Limb (tissue), 2 donors: ENCODE measurements at regions not wholly inside any gene's neighbourhood (a gene's known extent, or its start where the extent isn't known, plus 50 kb on each side); places are given as distances from the start of the nearest gene placed in this dataset.
"Not testable (repeated sequence)": the region's sequence is repeated elsewhere in the genome, so short reads cannot be mapped to it uniquely, and the experiment has no call there.

Source experiments
- DNase-seq, 2 donors: peaks; one replicate each; pipeline ENCODE4 v3.0.0-alpha.2; 2016; ENCODE audit errors: extremely low spot score in 2 of 2

DNA sequence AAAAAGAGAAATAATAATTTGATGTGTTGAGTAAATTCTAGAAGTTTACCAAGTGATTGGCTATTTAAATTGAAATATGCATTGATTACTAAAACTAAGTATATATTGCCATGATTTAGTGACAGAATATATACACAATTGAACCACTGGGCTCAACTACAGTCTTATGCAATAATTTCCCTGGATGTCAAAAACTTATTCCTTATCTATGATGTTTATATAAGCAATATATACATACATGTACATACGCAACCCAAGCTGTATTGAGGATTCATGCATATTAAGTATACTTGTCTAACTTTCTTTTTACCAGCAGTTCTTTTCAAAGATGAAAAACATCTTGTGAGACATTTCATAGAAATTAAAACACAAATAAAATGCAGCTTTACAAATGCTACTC lies 165.8 kb downstream of the ZIC4 start:
- DNase-seq = no peak

DNA sequence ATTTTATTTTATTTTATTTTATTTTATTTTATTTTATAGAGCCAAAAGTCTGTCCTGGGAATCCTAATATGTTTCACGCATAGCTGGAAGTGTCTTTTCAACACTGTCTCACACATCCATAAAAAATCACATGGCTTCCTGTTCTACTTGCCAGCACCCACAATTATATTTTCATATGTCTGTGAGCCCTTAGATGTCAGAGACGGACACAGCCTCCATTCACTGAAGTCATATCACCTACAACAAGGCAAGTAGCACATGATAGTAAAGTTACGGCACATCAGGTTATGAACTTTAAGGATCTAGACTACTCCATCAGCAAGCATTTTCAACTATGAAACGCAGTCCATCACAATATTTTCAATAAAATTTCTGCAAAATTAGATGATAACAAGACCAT lies 168.4 kb downstream of the ZIC4 start:
- DNase-seq = no peak

DNA sequence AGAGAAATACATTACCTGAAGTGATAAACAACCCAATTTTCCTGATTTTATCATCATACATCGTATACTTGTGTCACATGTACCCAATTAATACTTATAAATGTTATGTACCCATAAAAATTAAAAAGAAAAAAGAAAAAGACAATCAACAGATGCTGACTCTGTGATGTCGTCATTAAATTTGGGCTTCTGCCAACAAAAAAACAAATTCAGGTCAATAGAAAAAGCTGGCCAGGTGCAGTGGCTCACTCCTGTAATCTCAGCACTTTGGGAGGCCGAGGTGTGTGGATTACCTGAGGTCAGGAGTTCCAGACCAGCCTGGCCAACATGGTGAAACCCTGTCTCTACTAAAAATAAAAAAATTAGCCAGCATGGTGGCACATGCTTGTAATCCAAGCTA lies 174.4 kb downstream of the ZIC4 start:
- DNase-seq = not testable (repeated sequence)

DNA sequence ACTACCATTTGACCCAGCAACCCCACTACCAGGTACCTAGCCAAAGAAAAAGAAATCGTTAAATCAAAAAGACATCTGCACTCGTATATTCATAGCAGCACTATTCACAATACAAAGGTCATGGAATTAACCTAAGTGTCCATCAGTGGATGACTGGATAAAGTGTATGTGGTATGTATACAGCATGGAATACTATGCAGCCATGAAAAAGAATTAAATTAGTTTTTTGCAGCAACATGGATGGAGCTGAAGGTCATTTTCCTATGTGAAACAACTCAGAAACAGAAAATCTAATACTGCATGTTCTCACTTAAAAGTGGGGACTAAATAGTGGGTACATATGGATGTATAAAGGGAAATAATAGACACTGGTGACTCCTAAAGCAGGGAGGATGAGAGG lies 175.2 kb downstream of the ZIC4 start:
- no peak for DNase-seq

DNA sequence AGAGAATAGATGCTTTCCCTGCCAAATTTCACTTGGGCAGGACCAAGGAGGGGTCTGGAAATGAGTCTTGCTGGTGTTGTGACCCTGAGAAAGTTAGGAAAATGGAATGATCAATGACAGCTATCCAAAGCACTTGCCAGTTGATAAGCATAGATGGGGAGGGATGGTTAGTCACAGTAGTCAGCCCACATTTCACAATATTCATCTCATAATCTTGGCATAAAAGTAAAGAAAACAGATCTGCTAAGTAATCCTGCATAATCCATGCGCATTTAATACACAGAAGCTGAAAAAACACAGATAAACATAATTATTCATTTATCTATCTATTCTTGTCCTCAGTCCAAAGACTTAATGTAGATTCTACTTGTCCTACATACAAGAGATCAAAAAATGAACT lies 184.1 kb downstream of the ZIC4 start:
- DNase-seq = no peak

DNA sequence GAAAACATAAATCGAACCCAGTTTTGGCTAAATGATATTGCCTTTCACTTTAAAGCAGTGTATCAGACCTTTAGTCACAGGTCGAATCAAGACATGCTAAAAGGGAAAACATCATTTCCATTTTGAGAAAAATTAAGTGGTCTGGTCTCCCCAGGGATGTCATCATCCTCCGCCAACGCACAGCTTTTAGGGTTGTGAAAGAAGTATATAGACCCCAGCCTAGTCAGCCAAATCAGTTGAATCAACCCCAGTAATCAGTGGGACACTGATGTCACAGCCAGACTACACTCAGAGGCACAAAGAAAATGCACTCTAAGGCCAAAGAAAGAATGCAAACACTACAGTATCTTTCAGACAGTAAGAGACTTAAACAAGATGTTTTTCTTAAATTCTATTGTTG lies 187.4 kb downstream of the ZIC4 start:
- no peak for DNase-seq

DNA sequence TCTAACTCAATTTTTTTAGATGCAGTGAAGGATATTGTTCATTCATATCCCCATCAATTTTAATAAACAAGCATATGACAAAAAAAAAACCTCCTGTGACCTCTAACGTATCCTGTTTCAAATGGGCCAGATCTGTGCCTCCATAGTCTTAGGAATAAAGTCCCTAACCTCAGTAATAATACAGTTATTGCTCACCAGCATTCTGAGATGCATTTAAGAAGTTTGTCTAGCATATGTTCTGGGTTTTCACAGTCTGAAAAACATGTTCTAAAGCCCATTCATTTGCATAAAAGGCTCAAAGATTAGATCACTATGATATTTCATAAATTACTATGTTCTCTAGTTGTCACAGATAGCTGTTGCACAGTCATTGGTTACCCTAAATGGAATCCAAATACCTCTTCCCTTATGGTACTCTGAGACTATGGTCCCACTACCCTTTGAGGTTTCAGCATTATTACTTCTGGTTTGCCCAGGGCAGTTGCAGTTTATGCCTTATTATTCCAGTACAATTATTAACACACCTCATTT lies 190.1 kb downstream of the ZIC4 start:
- DNase-seq = no peak

DNA sequence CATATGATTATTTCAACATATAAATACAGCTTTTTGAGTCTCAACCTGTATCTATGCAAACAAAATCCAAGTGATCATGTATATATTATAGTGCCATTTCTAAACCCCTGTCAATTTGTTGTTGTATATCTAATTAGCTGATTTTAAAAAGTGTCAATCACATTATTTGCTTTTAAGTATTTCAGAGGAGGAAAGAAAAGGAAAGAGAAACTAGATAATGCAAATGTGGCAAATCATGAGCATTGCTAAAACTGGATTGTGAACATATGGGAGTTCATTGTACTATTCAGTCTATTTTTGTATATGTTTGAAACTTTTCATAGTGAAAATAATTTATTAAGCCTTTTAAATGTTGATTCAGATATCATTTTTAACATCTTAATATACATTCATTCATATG lies 190.7 kb downstream of the ZIC4 start:
- no peak for DNase-seq

DNA sequence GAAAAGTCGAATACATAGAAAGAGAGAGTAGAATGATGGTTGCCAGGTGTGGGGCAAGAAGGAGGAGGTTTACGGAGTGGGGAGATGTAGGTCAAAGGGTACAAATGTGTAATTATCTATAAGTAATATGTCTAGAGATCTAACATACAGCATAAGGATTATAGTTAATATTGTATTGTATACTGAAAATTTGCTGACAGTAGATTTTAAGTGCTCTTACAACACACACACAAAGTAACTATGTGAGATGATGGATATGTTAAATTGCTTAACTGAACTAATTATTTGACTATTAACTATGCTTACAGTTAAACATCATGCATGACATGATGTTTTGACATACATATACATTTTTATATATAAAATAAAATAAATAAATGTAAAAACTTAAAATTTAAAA lies 192.7 kb downstream of the ZIC4 start:
- DNase-seq = no peak

DNA sequence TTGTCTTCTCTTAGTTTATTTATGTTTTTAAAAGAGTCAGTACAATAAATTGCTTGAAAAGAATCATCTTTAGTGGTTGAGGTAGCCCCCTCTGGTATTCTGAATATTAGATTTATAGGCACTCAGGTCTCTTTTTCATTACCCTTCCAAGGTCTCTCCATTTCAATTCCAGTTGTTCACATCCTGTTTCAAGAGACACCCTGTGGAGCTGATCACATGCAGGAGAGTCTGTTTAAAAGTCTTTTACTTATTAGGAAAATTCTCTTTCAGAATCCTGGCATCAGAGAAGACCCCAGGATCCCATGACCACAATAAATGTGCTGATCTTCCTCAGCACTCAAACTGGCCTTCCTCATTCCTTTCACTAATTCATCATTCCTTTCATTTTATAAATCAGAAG lies 195.7 kb downstream of the ZIC4 start:
- DNase-seq = no peak

DNA sequence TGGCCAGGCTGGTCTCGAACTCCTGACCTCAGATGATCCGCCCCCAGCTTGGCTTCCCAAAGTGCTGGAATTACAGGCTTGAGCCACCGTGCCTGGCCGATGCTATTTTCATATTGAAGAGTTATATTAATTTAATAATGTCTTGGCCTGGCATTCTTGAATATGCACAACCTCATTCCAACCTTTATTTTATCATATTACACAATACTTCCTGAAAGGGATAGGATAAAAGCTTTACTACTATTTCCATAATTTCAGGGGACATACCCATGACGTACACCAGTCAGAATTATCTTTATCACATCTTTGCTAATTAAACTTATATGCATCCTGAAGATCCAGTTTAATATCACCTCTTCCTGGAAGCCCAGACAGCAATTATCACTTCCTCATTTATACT lies 205.3 kb downstream of the ZIC4 start:
- no peak for DNase-seq

DNA sequence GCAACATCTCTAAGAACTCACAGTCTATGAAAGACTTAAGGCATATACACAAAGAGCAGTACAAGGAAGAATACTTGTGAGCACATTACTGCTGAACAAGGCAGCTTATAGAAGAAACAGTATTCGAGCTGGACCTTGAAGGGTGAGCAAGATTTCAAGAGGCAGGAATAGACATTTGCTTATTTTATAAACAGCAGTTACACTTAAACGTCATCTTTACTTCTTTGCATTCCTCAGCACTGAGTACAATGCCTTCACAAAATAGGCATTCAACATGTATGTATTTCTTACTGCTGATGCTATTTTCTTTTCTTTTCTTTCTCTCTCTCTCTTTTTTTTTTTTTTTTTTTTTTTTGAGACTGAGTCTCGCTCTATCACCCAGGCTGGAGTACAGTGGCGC lies 205.8 kb downstream of the ZIC4 start:
- no peak for DNase-seq

DNA sequence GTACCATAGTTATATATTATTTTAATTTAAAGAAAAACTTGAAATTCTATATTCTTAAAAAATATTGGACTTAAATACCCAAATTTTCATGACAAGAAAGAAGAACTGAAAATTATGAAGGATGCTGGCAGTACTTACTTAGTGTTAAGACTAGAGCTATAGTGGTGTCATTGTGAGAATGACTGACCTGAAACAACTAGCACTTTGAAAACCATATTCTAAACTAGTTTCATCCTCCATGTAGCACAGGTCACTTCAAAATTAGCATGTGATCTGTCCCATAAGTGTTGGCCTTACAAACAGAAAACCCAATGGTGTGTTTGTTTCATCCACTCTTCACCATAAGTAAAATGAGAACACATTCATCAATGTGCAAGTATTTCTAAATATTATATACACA lies 208.6 kb downstream of the ZIC4 start:
- DNase-seq = no peak

DNA sequence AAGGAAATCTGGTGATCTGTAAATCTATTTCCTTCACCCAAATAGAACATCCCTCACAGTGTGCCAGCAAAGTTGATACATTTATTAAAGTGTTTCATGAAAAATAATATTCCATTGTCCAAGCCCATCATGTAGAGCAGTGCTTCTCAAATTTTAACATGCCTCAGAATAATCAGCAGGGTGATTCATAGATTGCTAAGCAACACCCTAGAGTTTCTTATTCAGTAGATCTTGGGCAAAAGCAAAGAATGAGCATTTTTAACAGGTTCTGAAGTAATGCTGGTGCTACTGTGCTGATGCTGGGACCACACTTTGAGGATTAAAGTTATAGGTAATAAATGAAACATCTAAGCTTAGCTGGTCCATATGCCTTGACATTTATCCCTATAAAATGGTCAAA lies 210.5 kb downstream of the ZIC4 start:
- DNase-seq = no peak

DNA sequence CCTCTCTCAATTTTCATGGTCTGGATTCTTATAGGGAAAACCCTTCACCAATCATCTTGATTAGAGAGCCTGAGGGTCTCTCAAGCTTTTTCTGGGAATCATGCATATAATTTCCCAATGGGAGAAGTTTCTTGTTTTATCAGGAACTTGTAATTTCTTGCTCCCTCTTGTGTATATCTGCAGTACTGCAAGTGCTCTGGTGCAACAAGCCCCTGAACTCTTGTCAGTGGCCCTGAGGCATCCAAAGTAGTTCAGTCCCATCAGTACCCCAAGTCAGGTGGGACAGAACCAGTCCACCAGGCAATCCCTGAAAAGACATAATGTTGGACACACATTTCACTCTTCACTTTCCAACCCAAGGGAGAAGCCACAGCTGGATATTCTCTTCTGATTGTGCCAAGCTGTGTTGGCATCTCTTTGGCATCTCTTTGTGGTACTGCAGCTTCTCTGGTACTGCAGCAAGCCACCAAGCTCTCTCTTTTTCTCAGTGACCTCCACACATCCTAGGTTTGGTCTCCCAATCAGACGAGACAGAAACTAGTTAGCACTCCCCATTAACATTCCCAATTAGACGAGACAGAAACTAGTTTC lies 214.5 kb downstream of the ZIC4 start:
- DNase-seq = peak in 1 of 2 donors; percentile 21

DNA sequence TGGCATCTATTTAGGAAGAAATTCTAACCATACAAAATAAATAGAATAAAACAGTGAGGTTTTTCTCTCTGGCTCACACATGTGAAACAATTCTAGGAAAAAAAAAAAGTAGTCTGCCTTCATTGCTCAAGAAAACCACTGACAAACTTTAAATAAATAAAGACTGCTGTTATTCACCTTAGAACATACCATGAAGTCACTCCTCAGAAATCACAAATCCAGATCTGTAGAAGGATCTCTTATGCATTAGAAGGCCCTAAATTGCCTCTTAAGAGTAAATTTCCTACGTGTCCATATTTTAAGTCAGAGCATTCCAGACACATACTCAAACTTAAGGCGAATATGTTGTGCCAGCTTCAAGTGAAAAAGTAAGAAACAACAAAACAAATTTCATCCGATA lies 217.3 kb downstream of the ZIC4 start:
- DNase-seq = no peak

DNA sequence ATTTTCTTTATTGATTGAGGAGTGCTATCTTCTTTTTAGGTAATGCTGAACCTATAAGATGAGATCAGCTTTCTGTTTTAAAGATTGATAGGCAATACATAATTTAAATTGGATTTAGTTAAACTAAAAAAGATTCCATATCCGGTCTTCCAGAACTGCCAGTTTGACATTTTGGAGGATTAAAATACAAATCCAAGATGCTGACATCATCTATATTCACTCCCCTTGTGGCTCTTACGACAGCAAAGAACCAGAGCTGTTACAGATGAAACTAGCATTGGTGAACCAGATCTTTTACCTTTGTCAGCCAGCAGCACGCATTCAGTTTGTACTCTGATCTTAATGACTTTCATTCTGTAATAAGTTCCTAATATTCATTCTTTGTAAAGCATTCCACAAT lies 218.7 kb downstream of the ZIC4 start:
- no peak for DNase-seq

DNA sequence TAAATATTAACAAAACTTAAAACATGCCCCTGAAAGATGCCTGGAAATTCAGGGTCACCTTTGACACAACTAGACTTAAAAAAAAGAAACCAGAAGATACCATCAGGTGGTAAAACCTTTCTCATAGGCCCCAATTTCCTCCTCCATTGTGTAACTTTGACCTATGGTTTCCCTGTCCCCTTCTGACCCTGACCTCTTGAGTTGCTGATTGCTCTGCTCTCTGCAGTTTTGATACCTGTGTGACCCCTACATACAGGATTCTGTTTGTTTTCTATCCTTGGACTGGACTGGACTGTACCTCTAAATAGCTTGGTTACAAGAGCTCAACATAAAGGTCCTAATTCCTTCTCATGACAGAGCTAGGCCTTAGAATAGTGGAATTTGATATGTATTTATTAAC lies 220.6 kb downstream of the ZIC4 start:
- DNase-seq = no peak

DNA sequence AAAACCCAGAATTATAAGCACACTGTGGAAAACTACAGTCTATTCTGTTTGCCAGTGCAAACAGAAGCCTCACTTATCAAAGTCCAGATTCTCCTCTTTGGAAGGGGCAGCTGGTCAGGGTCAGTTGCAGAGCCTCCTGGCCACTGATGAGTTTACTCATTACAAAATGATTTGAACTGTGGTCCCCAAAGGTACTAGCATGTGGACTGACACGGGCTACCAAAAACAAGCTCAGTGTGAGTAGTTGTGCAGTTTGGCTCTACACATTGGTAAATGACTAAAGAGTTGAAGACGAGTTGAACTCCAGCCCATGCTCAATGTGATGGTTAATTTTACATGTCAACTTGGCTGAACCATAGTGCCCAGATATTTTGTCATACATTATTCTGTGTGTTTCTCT lies 221.5 kb downstream of the ZIC4 start:
- DNase-seq = no peak

DNA sequence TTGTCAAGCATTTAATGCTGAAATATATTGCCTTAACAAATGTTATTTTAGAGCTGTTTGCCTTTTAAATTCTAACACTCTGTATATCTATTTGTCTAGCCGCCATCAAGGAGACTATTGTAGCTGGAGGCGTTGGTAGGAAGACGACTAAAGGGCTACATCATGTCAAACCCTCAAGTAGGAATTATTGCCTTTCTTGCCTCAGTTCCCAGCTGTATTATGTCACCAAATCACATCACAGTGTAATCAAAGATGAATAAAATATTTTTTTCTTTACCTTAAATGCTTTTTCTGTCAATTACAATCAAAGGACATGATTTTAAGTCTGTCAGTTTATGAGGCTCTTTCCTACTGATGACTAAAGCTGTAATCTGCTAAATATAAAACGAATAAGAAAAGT lies 233.1 kb downstream of the ZIC4 start:
- DNase-seq = no peak

DNA sequence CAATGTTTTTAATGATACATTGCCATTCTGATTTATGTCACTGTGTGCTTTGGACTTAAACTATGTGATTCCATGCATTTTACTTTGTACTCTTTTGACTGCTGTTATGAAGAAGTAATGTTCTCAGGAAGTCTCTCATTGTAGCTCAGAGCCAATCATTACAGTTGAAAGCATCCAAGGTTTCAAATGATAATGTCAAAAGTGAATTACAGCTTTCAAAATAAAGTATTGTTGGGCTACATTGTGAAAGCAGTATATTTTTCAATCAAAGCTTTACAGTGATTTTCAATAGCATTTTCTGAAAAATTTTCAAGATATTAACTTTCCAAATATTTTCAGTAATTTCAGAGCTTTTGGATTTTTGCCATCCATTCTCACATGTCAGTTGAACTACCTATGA lies 243.6 kb downstream of the ZIC4 start:
- DNase-seq = no peak

DNA sequence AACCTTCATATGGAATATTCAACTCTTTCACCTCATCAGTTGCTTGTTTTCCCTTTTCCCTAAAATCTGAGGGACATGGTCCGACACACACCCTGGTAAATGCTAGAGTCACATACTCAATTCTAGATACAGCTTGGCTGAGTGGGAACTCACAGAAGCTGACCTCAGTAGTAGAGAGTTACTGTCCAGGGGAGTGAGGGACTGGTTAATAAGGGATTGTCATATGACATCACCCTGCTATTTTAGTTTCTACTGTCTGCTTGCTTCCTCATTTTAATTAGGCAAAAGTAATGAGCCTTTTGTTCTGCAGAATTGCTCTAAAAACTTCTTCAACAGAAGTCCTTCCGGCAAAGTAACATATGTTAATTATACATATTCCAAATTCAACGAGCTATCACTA lies 244.5 kb downstream of the ZIC4 start:
- DNase-seq = no peak

DNA sequence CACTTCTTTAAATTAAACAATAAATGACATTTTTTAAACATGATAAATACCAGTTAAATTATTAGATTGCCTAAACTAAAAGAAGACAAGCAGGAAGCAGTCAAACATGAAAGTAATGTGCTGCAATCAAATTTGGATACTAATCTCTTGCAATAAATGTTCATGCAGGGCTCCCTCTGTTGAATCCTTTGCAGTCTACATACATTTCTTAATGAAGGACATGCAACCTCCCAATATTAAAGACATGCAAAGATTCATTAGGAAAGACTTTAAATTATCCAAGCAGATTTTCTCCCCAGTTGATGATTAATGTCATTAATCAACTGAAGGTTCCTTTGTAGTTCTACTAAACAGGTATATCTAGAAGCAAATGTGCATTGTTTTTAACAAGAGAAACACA lies 245.4 kb downstream of the ZIC4 start:
- DNase-seq = no peak

DNA sequence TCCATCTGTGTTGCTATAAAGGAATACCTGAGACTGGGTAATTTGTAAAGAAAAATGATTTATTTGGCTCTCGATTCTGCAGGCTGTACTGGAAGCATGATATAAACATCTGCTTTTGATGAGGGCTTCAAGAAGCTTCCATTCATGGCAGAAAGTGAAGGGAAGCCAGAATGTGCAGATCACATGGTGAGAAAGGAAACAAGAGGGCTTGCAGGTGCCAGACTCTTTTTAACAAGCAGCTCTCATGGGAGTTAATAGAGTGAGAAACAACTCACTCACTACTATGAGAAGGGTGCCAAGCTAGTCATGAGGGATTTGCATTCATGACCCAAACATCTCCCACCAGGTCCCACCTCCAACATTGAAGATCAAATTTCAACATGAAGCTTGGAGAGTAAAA lies 247.2 kb downstream of the ZIC4 start:
- DNase-seq = no peak
